GM23248 (cell line): ENCODE measurements at regions not wholly inside any gene's neighbourhood (a gene's known extent, or its start where the extent isn't known, plus 50 kb on each side); places are given as distances from the start of the nearest gene placed in this dataset.

ENCODE experiments used
- DNase-seq: peaks from one replicate; pipeline ENCODE4 v3.0.0-alpha.2; 2015
- H2AFZ ChIP-seq: fragments of 200-600 bp; sonication (generic); 2 replicates; pipeline ENCODE4 v1.6.1; 2016; ENCODE audit warnings: antibody characterized with exemption
- H3F3A ChIP-seq: fragments of 200-600 bp; sonication (generic); 2 replicates; pipeline ENCODE4 v1.6.1; 2016; ENCODE audit warnings: mild to moderate bottlenecking, antibody characterized with exemption, mixed run types; ENCODE audit not compliant: insufficient read depth
- H3K27ac ChIP-seq: fragments of 200-600 bp; sonication (generic); 2 replicates; pipeline ENCODE4 v1.5.1; 2016; ENCODE audit warnings: mild to moderate bottlenecking
- H3K27me3 ChIP-seq: fragments of 200-600 bp; sonication (generic); replicated peaks from 2 replicates; pipeline ENCODE4 v1.6.1; 2016; ENCODE audit warnings: mild to moderate bottlenecking; ENCODE audit not compliant: insufficient read depth
- H3K36me3 ChIP-seq: fragments of 200-600 bp; sonication (generic); 2 replicates; pipeline ENCODE4 v1.6.1; 2016; ENCODE audit warnings: low read depth, mild to moderate bottlenecking
- H3K4me1 ChIP-seq: fragments of 200-600 bp; sonication (generic); 2 replicates; pipeline ENCODE4 v1.6.1; 2016; ENCODE audit warnings: mild to moderate bottlenecking; ENCODE audit not compliant: insufficient read depth
- H3K4me2 ChIP-seq: fragments of 200-600 bp; sonication (generic); one replicate; pipeline ENCODE4 v1.6.1; 2016; ENCODE audit warnings: mild to moderate bottlenecking; ENCODE audit not compliant: unreplicated experiment
- H3K4me3 ChIP-seq: fragments of 200-600 bp; sonication (generic); 2 replicates; pipeline ENCODE4 v1.5.1; 2016; ENCODE audit warnings: mild to moderate bottlenecking
- H3K79me2 ChIP-seq: fragments of 200-600 bp; sonication (generic); 2 replicates; pipeline ENCODE4 v1.6.1; 2016; ENCODE audit warnings: mild to moderate bottlenecking; ENCODE audit not compliant: insufficient read depth
- H3K9ac ChIP-seq: fragments of 200-600 bp; sonication (generic); 2 replicates; pipeline ENCODE4 v1.6.1; 2016; ENCODE audit warnings: mild to moderate bottlenecking
- H3K9me2 ChIP-seq: fragments of 200-600 bp; sonication (generic); 2 replicates; pipeline ENCODE4 v1.6.1; 2016; ENCODE audit warnings: mixed run types, mild to moderate bottlenecking, moderate library complexity; ENCODE audit not compliant: insufficient read depth
- H3K9me3 ChIP-seq: fragments of 200-600 bp; sonication (generic); one replicate; pipeline ENCODE4 v1.6.1; 2017; ENCODE audit warnings: low read depth
- H4K20me1 ChIP-seq: fragments of 200-600 bp; sonication (generic); 2 replicates; pipeline ENCODE4 v1.6.0; 2016; ENCODE audit not compliant: insufficient read depth
- EZH2 ChIP-seq: fragments of 200-600 bp; sonication (generic); IDR thresholded peaks from 2 replicates; pipeline ENCODE4 v1.6.1; 2018; ENCODE audit warnings: antibody characterized with exemption, mild to moderate bottlenecking; ENCODE audit not compliant: insufficient read depth, poor library complexity, severe bottlenecking
- EZH2phosphoT487 ChIP-seq: fragments of 200-600 bp; sonication (generic); IDR thresholded peaks from 2 replicates; pipeline ENCODE4 v1.6.1; 2018; ENCODE audit warnings: antibody characterized with exemption, moderate library complexity, mild to moderate bottlenecking, low read depth; ENCODE audit not compliant: insufficient read depth
- WGBS, 2 experiments: methylation state at CpG; one replicate each; pipeline ENCODE4 v1.1.6; 2015 to 2017; ENCODE audit warnings: low lambda C conversion rate in 2 of 2, low coverage in 1 of 2; ENCODE audit errors: missing lambda C conversion rate in 2 of 2; 5-methylcytosine and 5-hydroxymethylcytosine counted together
- in situ Hi-C: fragments of 300-500 bp; cut with MboI; formaldehyde crosslinking; loops from 2 replicates; pipeline ENCODE4 v1.15.0; 2020

DNA sequence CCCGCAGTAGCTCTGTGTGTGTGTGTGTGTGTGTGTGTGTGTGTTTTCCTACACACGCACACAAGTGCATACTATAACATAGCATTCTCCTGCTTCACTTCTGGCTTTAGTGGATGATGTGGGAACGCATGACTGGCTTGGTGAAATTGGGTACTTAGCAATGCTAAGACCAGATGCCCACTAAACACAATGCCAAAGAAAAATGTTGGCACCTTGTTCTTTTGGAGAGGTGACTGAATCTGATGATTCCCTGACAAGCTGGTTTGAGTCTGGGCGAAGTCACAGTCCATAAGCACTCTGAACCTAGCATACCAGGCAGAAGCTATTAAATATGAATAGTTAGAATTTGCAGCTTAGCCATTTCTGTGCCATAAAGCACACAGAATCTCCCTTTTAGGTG lies 68.0 kb upstream of the CDCA7L start:
- H3K4me1 ChIP-seq, result no peaks in the 10 kb centered on the region
- H3K79me2 ChIP-seq, result no peaks in the 10 kb centered on the region
- H2AFZ ChIP-seq, result no peak overlapping the region
- DNase-seq, result no peak
- TF ChIP-seq EZH2 (no peak), EZH2phosphoT487 (no peak)
- in situ Hi-C loops, result loop anchor here (25.0 kb wide), 1 partner anchor 1226 kb away; the partner anchor contains the start of gene SP8
- no peak overlapping the region for H3K9ac ChIP-seq
- H4K20me1 ChIP-seq, result no peaks in the 10 kb centered on the region
- no peaks in the 10 kb centered on the region for H3F3A ChIP-seq
- H3K4me2 ChIP-seq, result no peak overlapping the region
- WGBS, 2 experiments, result 52 to 53% methylated on average over 4 of the region's 4 CpGs
- H3K27me3 ChIP-seq, result peaks cover 10% of the 10 kb centered on the region; the same call in 1 of the 2 replicates
- no peak overlapping the region for H3K4me3 ChIP-seq
- H3K9me2 ChIP-seq, result no peaks in the 10 kb centered on the region
- no peak overlapping the region for H3K27ac ChIP-seq
- H3K9me3 ChIP-seq, result no peaks in the 10 kb centered on the region
- H3K36me3 ChIP-seq, result no peaks in the 10 kb centered on the region

DNA sequence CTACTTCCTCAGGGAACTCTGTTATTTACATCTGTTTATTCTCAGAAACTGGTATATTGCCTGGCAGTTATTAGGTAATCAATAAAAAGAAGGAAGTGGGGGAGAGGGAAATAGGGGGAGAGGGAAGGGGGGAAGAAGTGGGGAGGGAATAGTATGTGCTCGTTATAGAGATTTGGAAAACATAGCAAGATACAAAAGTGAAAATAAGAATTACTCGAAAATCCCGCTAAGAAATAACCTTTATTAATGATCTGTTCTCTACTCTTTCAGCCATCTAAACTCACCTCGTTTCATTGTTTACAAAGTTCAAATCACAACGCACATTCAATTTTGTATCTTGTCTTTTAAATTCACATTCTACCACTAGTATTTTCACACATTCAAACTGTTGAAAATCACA lies 63.0 kb upstream of the CDCA7L start:
- in situ Hi-C loops, result loop anchor here (10.0 to 25.0 kb wide), 2 partner anchors 744 to 1221 kb away; partner anchors contain the start of gene SP8
- no peaks in the 10 kb centered on the region; the same call in 1 of the 2 replicates for H3K27me3 ChIP-seq

DNA sequence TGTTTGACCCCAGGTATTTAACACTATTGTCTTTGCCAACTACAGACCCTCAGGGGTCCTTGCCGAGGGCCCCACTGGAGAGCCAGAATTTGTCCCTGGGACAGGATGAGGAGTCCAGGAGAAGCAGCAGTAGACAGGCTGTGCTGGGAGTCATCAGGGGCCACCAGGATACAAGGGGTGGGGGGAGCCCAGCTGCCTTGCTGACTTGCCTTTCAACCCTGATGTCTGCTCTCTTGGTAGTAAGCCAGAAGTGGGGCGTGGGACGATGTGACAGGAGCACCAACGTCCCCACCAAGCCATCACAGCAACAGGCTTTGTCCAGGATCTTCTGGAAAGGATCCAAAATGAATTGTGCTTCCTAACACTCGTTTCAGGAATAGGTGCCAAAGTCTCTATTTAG lies 62.4 kb upstream of the CDCA7L start:
- no peak for DNase-seq
- H3F3A ChIP-seq, result no peaks in the 10 kb centered on the region
- WGBS, 2 experiments, result 5 to 11% methylated on average over 5 of the region's 5 CpGs
- no peaks in the 10 kb centered on the region for H3K36me3 ChIP-seq
- H3K27me3 ChIP-seq, result no peaks in the 10 kb centered on the region
- no peak overlapping the region for H3K9ac ChIP-seq
- in situ Hi-C loops, result loop anchor here (10.0 to 25.0 kb wide), 2 partner anchors 743 to 1221 kb away; partner anchors contain the start of gene SP8
- TF ChIP-seq EZH2, result no peak
- TF ChIP-seq EZH2phosphoT487, result no peak
- H3K9me3 ChIP-seq, result no peaks in the 10 kb centered on the region
- H4K20me1 ChIP-seq, result no peaks in the 10 kb centered on the region
- no peak overlapping the region for H3K4me3 ChIP-seq
- no peak overlapping the region for H3K4me2 ChIP-seq
- no peak overlapping the region for H2AFZ ChIP-seq
- H3K4me1 ChIP-seq, result no peaks in the 10 kb centered on the region
- no peaks in the 10 kb centered on the region for H3K9me2 ChIP-seq
- H3K27ac ChIP-seq, result no peak overlapping the region
- H3K79me2 ChIP-seq, result no peaks in the 10 kb centered on the region

More for the DNA sequence above, 63.0 kb upstream of the CDCA7L start:
- 55 to 69% methylated on average over 4 to 5 of the region's 5 CpGs for WGBS, 2 experiments
- Histone ChIP-seq H3K4me3 (no peak overlapping the region), H3K27ac (no peak overlapping the region), H3K9me3 (no peaks in the 10 kb centered on the region), H2AFZ (no peak overlapping the region), H3K9ac (no peak overlapping the region), H4K20me1 (no peaks in the 10 kb centered on the region), H3K9me2 (no peaks in the 10 kb centered on the region), H3F3A (no peaks in the 10 kb centered on the region), H3K4me1 (no peaks in the 10 kb centered on the region), H3K4me2 (no peak overlapping the region), H3K79me2 (no peaks in the 10 kb centered on the region), H3K36me3 (no peaks in the 10 kb centered on the region)
- no peak for DNase-seq
- no peak for TF ChIP-seq EZH2
- no peak for TF ChIP-seq EZH2phosphoT487

DNA sequence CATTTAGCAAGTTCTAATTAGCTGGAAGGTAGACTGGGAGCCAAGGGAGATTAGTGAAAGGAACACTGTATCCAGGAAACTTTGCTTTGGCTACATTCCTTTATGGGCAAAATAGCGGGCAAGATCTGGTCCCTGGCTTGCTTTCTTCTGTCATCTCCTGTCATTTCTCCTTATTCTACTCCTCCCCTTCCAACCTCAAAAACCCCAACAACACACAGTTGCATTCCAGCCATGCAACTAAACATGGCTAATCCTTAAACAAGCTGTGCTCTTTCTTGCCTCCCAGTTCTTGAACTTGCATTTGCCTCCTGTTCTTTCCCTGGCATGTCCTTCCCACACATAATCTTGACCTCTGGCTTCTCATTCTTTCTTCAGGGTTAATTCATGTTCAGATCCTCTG lies 59.5 kb upstream of the CDCA7L start:
- Histone ChIP-seq H3K36me3 (no peaks in the 10 kb centered on the region), H3K79me2 (no peaks in the 10 kb centered on the region), H2AFZ (no peak overlapping the region), H3K9ac (no peak overlapping the region), H3K27me3 (no peaks in the 10 kb centered on the region), H3K4me1 (peaks cover 6% of the 10 kb centered on the region), H3K4me3 (no peak overlapping the region), H3K9me3 (no peaks in the 10 kb centered on the region), H3K4me2 (no peak overlapping the region), H3K27ac (no peak overlapping the region), H4K20me1 (no peaks in the 10 kb centered on the region), H3K9me2 (no peaks in the 10 kb centered on the region), H3F3A (no peaks in the 10 kb centered on the region)
- peak; percentile 5 for DNase-seq
- in situ Hi-C loops, result loop anchor here (10.0 to 25.0 kb wide), 2 partner anchors 740 to 1218 kb away; partner anchors contain the start of gene SP8
- no peak for TF ChIP-seq EZH2
- TF ChIP-seq EZH2phosphoT487, result no peak
- 52 to 54% methylated on average over 1 of the region's 1 CpG for WGBS, 2 experiments
